ENCODE measurements at regions not wholly inside any gene's neighbourhood (a gene's known extent, or its start where the extent isn't known, plus 50 kb on each side); places are given as distances from the start of the nearest gene placed in this dataset.

DNA sequence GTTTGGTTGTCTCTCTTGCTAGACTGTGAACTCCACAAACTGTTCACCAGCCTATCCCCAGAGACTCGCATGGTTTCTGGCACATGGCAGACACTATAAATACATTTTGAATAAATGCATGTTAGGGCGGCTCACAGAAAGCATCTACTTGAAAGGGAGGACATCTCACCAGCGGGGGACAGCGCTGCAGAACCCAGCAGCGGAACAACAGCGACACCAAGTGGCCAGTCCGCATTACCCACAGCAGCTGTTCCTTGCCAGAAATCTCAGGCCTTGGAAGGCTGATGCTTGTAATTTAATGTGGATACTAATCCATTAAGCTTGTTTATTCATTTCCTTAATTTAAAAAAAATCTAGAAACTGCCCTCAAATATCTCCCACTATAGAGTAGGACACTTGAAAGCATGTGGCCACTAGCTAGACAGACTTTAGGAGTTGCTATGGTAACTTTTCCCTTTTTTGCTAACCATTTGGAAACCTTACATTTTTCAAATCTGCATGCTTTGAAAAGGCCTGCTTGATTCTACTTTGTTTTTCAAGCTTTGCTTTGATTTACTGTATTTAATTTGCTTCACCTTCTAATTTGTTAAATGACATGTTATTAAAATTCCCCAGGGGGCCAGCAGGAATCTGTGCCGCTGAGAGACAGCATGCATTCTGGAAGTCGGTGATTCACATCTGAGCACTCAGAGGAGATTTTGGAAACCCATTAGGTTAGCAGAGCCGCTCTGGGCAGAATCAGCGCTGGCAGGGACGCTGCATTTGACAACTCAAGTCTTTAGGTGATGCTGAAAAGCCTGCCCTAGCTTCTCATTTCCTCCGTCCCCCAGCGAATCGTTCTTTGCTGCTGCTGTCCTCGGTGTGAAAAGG lies 63.5 kb upstream of the SSX2IP start (continued):
- TF ChIP-seq, protein P1, sequence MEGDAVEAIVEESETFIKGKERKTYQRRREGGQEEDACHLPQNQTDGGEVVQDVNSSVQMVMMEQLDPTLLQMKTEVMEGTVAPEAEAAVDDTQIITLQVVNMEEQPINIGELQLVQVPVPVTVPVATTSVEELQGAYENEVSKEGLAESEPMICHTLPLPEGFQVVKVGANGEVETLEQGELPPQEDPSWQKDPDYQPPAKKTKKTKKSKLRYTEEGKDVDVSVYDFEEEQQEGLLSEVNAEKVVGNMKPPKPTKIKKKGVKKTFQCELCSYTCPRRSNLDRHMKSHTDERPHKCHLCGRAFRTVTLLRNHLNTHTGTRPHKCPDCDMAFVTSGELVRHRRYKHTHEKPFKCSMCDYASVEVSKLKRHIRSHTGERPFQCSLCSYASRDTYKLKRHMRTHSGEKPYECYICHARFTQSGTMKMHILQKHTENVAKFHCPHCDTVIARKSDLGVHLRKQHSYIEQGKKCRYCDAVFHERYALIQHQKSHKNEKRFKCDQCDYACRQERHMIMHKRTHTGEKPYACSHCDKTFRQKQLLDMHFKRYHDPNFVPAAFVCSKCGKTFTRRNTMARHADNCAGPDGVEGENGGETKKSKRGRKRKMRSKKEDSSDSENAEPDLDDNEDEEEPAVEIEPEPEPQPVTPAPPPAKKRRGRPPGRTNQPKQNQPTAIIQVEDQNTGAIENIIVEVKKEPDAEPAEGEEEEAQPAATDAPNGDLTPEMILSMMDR (conservative IDR thresholded peaks at IDR 0.05; ENCODE audit: low read depth, low read length) = peak; percentile 98
- TF ChIP-seq NFE2L2 (IDR thresholded peaks at IDR 0.05; ENCODE audit: low read depth, low read length) = no peak
- no peak for TF ChIP-seq RCOR1 (IDR thresholded peaks at IDR 0.05; ENCODE audit: insufficient replicate concordance, low read length)

Data from IMR-90 (cell line).